GM18873 (cell line): ENCODE measurements at regions not wholly inside any gene's neighbourhood (a gene's known extent, or its start where the extent isn't known, plus 50 kb on each side); places are given as distances from the start of the nearest gene placed in this dataset.
"Not testable (repeated sequence)": the region's sequence is repeated elsewhere in the genome, so short reads cannot be mapped to it uniquely, and the experiment has no call there.

Experiments
- ATAC-seq: cut with Tn5 transposase; IDR thresholded peaks from one replicate; pipeline ENCODE4 v1.9.1; 2021; ENCODE audit warnings: mild to moderate bottlenecking, moderate library complexity, moderate number of reproducible peaks; ENCODE audit not compliant: unreplicated experiment, low FRiP score

- ATAC-seq, result no peak
These were observed 378.9 kb downstream of the CAAP1 start for GRCh38 chr9:26513730-26514129.

- no peak for ATAC-seq
These were observed 382.5 kb downstream of the CAAP1 start for GRCh38 chr9:26510137-26510536.

- no peak for ATAC-seq
These were observed 383.7 kb downstream of the CAAP1 start for GRCh38 chr9:26508897-26509296.

- no peak for ATAC-seq
These were observed 388.5 kb downstream of the CAAP1 start for GRCh38 chr9:26504057-26504456.

GRCh38 chr9:26502311-26502710, 390.3 kb downstream of the CAAP1 start:
- ATAC-seq, result no peak

- no peak for ATAC-seq
These were observed 392.1 kb downstream of the CAAP1 start for GRCh38 chr9:26500471-26500870.

- ATAC-seq, result not testable (repeated sequence)
These were observed 399.7 kb downstream of the CAAP1 start for GRCh38 chr9:26492608-26493521.

GRCh38 chr9:26491922-26492607, 400.5 kb downstream of the CAAP1 start:
- not testable (repeated sequence) for ATAC-seq

GRCh38 chr9:26483991-26484390, 408.6 kb downstream of the CAAP1 start:
- ATAC-seq, result no peak

- no peak for ATAC-seq
These were observed 414.6 kb downstream of the CAAP1 start for GRCh38 chr9:26477963-26478362.

- ATAC-seq, result no peak
These were observed 421.3 kb downstream of the CAAP1 start for GRCh38 chr9:26471261-26471660.

GRCh38 chr9:26470284-26470683, 422.3 kb downstream of the CAAP1 start:
- no peak for ATAC-seq

- no peak for ATAC-seq
These were observed 428.8 kb downstream of the CAAP1 start for GRCh38 chr9:26463837-26464236.

- no peak for ATAC-seq
These were observed 429.9 kb downstream of the CAAP1 start for GRCh38 chr9:26462751-26463150.

- ATAC-seq, result no peak
These were observed 430.4 kb downstream of the CAAP1 start for GRCh38 chr9:26462213-26462612.

GRCh38 chr9:26460624-26461023, 432.0 kb downstream of the CAAP1 start:
- ATAC-seq, result no peak

- ATAC-seq, result no peak
These were observed 432.6 kb downstream of the CAAP1 start for GRCh38 chr9:26459959-26460358.

GRCh38 chr9:26458054-26458453, 434.5 kb downstream of the CAAP1 start:
- ATAC-seq, result no peak

GRCh38 chr9:26457151-26457550, 435.5 kb downstream of the CAAP1 start:
- ATAC-seq, result no peak

GRCh38 chr9:26439061-26439624, 453.5 kb downstream of the CAAP1 start:
- no peak for ATAC-seq

GRCh38 chr9:26437056-26437711, 455.4 kb downstream of the CAAP1 start:
- ATAC-seq, result no peak
